GM19328 (cell line): ENCODE measurements at regions not wholly inside any gene's neighbourhood (a gene's known extent, or its start where the extent isn't known, plus 50 kb on each side); places are given as distances from the start of the nearest gene placed in this dataset.

ENCODE experiments used
- ATAC-seq: cut with Tn5 transposase; IDR thresholded peaks from one replicate; pipeline ENCODE4 v1.9.1; 2021; ENCODE audit warnings: mild to moderate bottlenecking, moderate library complexity; ENCODE audit not compliant: unreplicated experiment

DNA sequence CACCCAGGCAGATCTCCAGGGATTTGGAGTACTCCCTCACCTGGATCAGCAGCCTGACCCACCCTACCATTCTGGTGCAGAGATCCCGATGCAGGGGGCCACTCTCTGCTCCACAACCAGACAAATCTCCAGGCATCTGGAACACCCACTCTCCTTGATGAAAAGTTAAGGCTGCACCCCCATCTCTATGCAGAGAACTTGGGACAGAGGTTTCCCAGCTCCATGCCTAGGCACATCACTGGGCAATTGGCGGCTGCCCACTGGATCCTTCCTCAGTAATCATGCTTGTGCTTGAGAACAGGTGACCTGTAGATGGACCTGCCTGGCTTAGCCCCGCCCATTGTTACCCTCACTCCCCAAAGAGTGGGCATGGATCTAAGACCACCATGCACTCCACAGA lies 624.9 kb downstream of the CBLN2 start:
- no peak for ATAC-seq

DNA sequence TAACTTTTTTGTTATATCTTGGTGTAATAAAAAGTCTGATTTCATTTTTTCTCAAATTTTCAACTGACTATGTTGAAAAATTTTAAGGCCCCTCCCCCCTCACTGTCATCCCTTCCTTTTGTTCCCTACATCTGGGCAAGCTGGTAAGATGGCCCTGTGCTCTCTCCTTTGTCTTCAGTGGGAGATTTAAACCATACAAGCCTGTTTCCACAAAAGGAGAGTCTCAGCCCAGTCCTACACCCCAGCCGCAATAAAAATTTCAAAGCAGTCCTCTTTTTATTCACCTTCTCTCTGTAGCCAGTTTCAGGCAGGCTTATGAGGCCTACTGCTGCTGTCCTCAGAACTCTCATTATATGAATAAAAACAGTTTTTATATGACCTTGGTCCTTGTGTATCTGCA lies 630.5 kb downstream of the CBLN2 start:
- ATAC-seq = no peak

DNA sequence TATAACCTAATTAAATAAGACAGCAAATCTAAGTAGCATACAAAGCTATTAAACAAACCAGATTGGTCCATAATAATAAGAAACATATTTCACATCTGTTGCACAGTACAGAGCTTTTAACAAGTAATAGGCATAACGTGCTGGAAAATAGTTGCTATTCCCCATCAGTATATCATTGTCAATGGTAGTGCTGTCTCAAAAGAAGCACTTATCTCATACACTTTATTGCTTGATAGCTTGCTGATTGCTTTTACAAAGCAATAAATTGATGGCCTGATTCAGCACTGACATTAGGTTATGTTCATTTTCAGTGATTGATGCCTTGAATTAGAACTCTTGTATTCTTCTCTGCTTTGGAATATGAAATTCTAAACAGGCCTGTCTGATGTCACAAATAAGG lies 641.7 kb downstream of the CBLN2 start:
- no peak for ATAC-seq

- ATAC-seq = no peak
Measured at GRCh38 chr18:71899707-71900472, 644.3 kb downstream of the CBLN2 start.

GRCh38 chr18:71899183-71899582 lies 645.0 kb downstream of the CBLN2 start:
- no peak for ATAC-seq

GRCh38 chr18:71887509-71887908 lies 656.6 kb downstream of the CBLN2 start:
- no peak for ATAC-seq

GRCh38 chr18:71878226-71878625 lies 665.9 kb downstream of the CBLN2 start:
- ATAC-seq = no peak

DNA sequence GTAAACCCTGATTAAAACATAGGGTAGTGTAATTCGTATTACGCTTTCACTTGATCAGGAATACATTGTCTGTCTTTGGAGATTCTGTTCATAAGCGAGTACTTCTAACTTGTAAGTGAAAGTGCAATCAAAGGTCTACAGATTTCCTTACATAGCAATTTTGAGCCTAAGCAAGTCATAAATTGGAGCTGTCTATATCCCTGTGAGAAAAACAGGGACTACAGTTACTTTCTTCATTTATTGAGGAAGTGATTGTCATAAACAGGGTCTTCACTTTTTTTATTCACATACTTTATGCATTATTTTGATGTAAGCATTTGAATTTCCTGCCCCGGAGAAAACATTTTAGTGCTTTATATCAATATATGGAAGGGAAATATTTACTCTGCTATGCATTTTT lies 670.4 kb downstream of the CBLN2 start:
- no peak for ATAC-seq

DNA sequence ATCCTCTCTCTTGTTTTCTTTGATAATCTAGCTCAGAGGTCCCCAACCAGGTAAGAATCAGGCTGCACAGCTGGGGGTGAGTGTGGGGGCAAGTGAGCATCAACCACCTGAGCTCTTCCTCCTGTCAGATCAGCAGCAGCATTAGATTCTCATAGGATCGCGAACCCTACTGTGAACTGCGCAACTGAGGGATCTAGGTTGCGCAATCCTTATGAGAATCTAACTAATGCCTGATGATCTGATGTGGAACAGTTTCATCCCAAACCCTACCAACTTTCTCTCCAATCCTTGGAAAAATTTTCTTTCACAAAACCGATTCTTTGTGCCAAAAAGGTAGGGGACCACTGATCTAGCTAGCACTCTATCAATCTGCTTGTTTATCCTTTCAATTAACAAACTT lies 678.3 kb downstream of the CBLN2 start:
- ATAC-seq = no peak

- ATAC-seq = no peak
Measured at GRCh38 chr18:71850602-71851001, 693.5 kb downstream of the CBLN2 start.

GRCh38 chr18:71849407-71849806 lies 694.7 kb downstream of the CBLN2 start:
- no peak for ATAC-seq

DNA sequence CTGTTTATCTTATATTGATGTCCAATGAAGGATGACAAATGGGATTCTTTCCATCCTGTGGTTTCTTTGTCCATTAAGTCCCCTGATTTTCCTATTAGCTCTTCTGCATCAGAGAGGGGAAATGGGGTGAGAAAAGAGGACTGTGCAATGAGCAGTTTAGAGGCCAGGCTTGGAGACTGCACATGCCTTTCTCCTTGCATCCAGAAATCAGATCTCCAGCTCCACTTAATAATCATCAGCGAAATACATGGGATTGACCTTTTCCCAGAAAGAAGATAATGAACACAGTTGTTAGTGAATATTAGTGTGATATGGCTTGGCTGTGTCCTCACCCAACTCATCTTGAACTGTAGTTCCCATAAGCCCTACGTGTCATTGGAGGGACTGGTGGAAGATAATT lies 697.4 kb downstream of the CBLN2 start:
- ATAC-seq = no peak

DNA sequence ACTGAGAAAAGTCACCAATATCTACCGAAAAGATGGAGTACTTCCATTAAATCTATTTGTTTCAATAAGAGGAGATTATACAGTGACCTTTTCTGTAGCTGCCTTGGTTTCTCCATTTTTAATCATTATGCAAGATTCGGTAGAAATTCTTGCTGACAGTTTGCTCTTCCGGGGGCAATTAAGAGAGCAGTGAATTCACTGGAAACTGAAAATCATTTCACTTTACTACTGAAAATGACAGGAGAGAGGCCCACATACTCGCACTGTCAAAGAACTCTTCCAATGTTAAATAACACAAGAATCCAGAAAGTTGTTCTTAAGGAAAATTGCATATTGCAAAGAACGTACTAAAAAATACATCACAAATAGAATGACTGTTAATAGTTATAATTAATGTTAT lies 699.3 kb downstream of the CBLN2 start:
- no peak for ATAC-seq

DNA sequence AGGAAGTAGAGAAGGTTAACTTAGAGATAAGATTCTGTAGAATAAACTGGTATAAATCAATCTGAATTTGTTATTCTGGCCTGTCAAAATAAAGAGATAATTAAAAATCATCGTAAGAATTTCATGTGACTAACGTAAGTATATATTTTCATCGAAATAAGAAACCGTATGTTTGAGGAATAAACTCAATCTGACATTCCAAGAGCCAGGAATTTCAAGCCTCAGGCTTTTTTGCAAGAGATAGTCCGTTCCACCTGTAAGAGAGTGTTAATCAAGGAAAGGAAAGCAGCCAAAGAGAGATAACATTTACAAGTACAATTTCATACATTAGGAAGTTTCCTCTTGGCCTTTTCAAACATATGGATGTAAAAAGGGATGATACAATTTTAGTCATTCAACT lies 701.5 kb downstream of the CBLN2 start:
- no peak for ATAC-seq

GRCh38 chr18:71837547-71837946 lies 706.6 kb downstream of the CBLN2 start:
- no peak for ATAC-seq

GRCh38 chr18:71832946-71833617 lies 711.1 kb downstream of the CBLN2 start:
- ATAC-seq = no peak

GRCh38 chr18:71831039-71831438 lies 713.1 kb downstream of the CBLN2 start:
- no peak for ATAC-seq

GRCh38 chr18:71827301-71827700 lies 716.8 kb downstream of the CBLN2 start:
- ATAC-seq = no peak

DNA sequence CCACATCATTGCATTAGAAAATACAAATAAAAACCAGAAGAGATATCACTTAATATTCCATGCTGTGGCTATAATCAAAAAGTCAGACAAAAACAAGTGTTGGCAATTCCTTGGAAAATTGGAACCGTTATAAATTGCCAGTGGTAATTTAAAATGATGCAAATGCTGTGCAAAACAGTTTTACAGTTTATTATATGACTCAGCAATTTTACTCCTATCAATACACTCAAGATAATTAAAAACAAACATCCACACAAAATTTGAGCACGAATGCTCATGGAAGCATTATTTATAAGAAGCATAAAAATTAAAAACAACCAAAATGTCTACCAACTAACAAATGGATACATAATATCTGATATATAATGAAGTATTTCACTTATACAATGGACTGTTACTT lies 728.8 kb downstream of the CBLN2 start:
- no peak for ATAC-seq

GRCh38 chr18:71809711-71810110 lies 734.4 kb downstream of the CBLN2 start:
- ATAC-seq = no peak

GRCh38 chr18:71808616-71809015 lies 735.5 kb downstream of the CBLN2 start:
- no peak for ATAC-seq

DNA sequence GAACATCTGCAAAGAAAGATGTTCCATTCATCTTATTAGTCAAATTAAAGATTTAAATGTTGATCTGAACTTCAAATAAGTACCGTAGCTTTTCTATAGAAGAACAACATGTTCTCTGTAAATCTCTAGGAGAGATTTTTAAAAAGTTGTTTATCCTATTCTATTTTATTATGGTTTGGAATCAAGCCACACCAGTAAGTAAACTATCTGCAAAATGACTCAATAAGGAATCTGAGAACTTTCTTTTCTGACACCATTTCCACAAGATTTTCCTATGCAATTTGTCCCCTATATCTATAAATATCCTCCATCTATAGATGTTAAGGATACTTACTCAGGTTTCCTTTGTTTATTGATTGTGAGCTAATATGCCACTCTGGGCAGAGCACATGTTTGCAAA lies 736.6 kb downstream of the CBLN2 start:
- ATAC-seq = no peak
